Fibroblast of skin of scalp (primary cell): ENCODE measurements at regions not wholly inside any gene's neighbourhood (a gene's known extent, or its start where the extent isn't known, plus 50 kb on each side); places are given as distances from the start of the nearest gene placed in this dataset.
A peak's percentile ranks its signal among the peaks of the same experiment; 100 is the strongest.

ENCODE experiments used
- DNase-seq: peaks from one replicate; pipeline ENCODE4 v3.0.0-alpha.2; 2013

- DNase-seq = peak; percentile 26
Measured at GRCh38 chr3:180188512-180189309, 152.0 kb upstream of the PEX5L start.

DNA sequence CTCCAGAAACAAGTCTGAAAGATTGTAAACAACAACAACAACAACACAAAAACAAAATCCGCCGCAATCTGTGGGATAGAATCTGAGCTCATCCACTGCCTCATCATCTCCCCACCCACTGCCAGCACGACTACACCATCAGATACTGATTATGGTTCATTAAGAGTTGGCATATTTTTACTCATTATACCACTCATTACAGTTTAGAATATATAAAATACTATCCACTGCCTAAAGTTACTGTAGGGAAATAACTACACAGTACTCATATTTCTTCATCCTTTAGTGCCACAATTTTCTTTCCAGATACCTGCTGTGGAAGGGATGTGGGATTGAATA is 152.5 kb upstream of the PEX5L start:
- DNase-seq = no peak

- no peak for DNase-seq
Measured at GRCh38 chr3:180196658-180197057, 159.9 kb upstream of the PEX5L start.

GRCh38 chr3:180199417-180199995 is 162.8 kb upstream of the PEX5L start:
- no peak for DNase-seq

DNA sequence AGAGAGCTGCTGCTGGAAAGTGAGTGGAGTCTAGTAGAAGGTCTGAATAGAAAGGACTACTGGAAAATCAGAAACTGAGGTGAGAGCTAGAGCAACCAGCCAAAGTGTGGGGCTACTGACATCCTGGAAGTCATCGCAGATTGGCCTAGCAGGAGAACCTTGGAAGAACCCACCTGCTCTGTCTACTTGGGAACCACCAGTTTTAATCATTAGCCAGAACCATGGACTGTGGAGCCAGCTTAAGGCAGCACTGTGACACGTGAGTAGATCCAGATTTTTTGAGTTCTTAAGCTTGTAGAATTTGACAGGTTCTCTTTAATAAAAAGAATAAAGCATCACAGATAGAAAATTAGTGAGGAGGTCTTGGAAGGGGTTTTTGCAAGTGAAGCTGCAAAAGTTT is 179.1 kb upstream of the PEX5L start:
- no peak for DNase-seq

DNA sequence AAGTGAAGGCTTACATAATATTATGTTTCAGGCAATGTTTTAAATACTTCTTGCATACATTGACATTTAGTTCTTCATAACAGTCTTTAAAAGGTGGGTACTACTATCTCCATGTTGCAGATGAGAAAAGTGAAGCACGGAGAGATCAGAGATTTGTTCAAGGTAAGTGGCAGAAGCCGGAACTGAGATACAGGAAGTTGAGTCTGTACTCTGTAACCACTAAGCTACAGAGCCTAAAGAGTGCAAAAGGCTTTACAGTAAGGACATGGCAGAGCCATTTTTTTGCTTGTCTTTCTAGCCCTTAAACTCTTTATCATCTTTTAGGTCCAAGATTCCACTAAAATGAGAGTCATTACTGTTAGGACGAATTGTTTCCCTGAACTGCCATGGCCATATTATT is 186.5 kb upstream of the PEX5L start:
- no peak for DNase-seq

GRCh38 chr3:180229113-180229512 is 192.4 kb upstream of the PEX5L start:
- DNase-seq = no peak

- DNase-seq = no peak
Measured at GRCh38 chr3:180239939-180240338, 203.2 kb upstream of the PEX5L start.

DNA sequence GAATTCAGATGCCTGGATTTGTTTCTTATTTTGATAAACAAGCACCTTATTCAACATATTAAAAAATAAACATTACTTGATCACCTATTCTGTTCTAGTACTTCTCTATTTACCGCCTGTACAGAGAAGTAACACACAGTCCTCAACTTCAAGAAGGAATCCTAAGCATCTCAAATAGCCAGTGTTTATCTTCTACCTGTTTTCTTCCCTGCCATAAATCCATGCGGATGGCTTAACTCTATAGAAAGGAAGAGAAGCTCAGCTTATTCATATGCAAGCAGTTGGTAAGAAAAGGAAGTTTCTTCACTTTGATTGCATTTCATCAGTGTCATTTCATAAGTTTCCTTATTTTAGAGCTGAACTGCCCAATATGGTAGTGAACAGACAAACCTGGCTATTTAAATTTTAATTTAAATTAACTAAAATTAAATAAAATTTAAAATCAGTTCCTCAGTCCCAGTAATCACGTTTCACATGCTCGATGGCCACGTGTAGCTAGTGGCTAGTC is 210.0 kb upstream of the PEX5L start:
- no peak for DNase-seq

DNA sequence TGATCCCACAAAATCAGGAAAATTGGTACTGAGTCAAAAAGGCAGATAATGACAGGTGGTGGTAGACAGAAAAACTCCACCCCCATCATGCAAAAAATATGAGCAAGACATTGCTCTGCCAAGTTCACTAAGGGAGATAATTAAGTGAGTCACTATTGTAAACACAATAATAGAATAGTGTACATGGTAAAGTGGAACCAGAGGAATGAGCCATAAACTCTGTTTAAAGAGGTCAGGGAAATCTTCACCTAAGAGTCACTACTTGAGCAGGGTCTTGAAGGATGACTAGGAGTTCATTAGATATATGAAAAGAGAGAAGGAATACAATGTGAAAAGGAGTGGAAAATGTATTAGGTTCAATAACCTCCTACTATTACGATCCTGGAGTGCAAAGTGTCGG is 213.4 kb upstream of the PEX5L start:
- DNase-seq = peak; percentile 13

GRCh38 chr3:180252683-180253082 is 215.9 kb upstream of the PEX5L start:
- no peak for DNase-seq

DNA sequence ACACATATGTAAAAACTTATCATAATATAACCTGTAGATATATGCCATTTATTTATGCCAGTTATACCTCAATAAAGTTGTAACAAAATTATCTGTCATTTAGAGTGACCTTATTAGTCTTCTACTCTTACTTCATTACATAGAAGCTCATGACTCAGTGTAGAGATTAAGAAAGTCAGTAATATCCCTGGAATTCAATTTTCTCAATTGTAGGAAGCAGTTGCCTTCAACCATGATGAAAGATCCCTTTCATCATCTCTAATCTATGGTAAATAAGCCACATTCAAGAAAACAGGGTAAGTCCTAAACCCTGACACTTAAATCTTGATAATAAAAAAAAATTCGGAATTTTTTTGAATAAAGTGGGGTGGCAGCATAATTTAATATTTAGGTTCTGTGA is 216.5 kb upstream of the PEX5L start:
- DNase-seq = no peak

DNA sequence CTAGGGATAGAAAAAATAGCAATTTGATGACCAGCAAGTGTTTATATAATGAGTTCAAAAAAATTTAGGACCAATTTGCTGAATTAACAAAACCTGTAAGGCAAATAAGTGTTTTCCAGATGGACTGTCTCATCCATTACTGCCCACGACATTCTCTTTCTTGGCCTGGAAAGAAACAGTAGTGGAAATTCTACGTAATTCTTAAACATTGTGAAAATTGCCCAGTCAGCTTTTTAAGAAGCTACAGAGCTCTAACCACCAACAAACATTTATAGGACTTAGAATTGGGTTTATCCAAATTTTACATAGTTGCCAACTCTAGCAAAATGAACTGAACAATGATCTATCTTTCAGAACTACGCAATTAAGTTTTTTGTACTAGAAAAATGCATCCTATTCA is 227.7 kb upstream of the PEX5L start:
- DNase-seq = no peak

DNA sequence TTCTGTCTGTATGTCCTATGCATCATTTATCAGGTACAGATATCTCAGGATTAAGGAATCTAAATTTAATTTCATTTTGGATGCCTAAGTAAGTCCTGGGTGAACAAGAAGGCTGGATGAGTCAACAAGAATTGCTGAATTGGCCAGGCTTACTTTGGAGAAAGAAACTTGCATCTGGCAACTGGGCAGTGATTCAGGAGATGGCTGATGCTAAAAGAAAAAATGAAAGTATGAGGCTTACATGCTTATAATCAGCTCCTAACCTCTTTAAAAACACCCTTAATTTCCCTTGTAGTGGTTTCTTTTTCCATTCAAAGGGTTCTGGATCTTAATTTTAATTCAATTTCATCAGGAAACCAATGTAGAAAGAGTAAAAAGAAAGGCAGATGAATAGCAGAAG is 228.8 kb upstream of the PEX5L start:
- peak; percentile 35 for DNase-seq

- no peak for DNase-seq
Measured at GRCh38 chr3:180267202-180267843, 230.6 kb upstream of the PEX5L start.

DNA sequence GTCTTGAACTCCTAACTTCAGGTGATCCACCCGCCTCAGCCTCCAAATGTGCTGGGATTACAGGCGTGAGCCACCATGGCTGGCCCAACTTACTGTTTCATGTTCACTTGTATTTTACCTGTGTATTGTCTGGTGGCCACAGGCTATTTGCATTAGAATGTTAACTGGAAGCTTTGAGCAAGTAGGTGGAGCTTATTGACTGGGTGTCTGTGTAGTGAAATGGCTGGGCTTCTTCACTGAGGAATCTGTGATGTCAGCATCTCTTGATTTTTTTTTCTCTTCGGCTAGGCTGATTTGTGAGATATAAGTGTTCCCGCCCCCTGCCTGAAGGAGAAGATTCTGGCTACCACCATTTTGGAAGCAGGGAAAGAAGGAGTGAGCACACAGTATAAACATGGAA is 237.8 kb upstream of the PEX5L start:
- DNase-seq = no peak

DNA sequence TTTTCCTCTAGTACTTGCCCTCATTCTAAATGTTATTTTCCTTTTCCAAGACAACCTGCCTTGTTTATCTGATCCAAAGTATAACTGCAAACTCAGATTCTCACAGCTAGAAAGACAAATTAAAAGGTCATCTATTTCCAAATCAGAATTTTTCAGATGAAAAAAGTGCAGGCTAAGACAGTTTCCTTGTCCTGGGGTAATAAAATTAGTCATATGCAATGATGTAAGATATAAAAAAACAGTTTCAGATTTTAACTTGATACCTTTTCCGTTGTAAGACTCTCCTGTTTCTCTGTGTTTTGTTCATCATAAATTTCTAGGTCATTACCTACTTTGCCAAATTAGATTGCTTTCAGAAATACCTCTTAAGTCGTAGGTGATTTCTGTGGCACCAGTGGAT is 238.4 kb upstream of the PEX5L start:
- DNase-seq = no peak

GRCh38 chr3:180277041-180277440 is 240.3 kb upstream of the PEX5L start:
- peak; percentile 80 for DNase-seq

DNA sequence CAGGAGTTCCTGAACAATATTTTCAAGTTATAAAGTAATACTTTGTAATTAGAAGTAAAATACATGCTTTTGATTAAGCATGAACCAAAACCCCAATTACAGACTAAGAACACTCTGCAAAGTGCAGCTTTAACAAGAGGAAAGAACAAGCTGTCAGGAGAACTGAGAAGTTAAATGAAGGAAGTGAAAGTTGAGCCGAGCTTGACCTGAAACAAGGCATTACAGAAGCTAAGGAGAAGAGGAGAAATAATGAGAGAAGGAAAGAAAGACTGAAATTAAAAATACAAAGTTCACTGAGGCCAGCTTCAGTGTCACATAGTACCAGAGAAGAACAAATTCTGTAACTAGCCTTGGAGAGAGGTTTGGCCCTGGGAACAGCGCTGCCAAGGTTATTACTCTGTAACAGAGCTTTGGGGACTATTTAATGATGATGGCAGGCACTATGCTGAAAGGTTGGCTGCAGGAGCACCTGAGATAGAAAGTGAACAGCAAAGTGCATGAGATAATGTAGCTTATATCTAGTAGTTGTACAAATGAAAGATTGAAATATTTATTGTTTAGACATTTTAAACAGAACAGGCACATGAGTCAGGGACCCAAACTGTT is 241.9 kb upstream of the PEX5L start:
- no peak for DNase-seq

DNA sequence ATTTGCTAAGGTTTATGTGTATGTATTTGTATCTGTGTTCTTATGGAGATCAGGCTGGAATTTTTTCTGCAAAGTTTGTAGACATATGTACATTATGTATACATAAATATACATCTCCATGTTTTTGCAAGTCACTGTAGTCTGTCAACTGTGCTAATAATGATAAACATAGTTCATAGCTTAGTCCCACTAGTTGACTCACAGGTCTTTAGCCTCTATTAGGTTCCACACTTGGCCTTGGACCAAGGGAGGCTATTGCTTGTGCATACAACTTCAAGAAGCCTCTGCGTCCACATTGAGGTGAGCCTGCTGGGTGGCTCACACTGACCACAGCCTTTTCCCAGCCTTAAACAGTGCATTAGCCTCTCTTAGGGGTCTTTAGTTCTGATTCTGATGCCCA is 243.8 kb upstream of the PEX5L start:
- peak; percentile 40 for DNase-seq

DNA sequence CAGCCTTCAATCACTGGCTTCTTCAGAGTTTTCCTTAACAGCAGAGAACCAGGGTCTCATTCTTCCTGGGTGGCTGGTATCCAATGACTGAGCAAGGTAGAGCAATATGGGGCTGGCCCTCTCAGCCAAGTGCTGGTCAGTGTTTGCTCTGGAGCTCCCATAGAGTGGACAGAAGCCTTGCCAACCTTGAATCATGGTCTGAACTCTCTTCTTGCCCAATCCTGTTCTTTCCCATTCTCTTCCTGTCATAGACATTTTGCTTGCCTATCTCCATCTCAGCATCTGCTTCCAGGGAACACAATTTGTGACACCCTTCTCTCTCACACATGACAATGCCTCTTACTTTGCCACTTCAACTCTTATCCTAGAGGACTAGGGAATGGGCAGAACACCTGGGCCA is 245.6 kb upstream of the PEX5L start:
- no peak for DNase-seq

- no peak for DNase-seq
Measured at GRCh38 chr3:180283251-180283650, 246.5 kb upstream of the PEX5L start.

DNA sequence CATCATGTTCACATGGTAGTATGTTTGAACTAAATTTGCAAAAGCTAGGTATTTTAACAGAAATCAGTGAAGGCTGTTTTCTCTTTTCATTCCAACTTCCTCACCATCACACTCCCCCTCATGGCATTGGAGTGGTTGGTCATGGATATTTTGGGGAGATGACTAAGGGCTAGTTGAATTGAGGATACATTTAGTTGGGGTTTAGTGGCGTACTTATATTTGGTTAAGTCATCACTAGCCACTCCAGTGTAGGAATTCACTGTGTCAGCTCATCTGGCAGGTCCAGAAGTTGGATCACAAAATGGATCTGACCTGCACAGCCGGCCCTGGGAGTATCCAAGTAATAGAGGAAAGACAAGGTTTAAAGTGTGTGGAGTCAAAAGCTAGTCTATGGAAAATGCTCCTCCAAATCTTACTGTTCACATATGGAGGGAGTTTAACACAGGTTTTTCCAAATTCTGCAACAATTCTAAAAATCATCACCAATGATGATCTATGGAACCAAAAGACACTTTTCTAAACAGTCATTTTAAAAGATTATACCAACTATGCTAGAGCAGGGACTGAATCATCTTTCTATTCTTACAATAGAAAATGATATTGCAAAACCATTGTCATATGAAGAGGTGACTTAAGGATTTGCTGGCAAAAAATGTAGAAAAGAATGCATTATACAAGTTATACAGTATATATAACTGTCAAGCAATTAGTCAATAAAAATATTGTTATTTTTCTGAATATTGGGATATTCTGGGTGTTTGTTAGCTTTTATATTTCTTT is 247.8 kb upstream of the PEX5L start:
- DNase-seq = no peak
